Smooth muscle cell (in vitro differentiated cells): ENCODE measurements at regions not wholly inside any gene's neighbourhood (a gene's known extent, or its start where the extent isn't known, plus 50 kb on each side); places are given as distances from the start of the nearest gene placed in this dataset.

Source experiments
- DNase-seq: peaks from one replicate; lab custom pipeline; 2025; ENCODE audit not compliant: unreplicated experiment; lab: John Stamatoyannopoulos, UW
- H2AFZ ChIP-seq: fragments of 200-600 bp; sonication (generic); 2 replicates; pipeline ENCODE4 v1.6.0; 2016; ENCODE audit warnings: antibody characterized with exemption, low read depth, mild to moderate bottlenecking
- H3F3A ChIP-seq: fragments of 200-600 bp; sonication (generic); 2 replicates; pipeline ENCODE4 v1.6.0; 2017; ENCODE audit warnings: antibody characterized with exemption, low read depth
- H3K27ac ChIP-seq: fragments of 200-600 bp; sonication (generic); 2 replicates; pipeline ENCODE4 v1.5.1; 2016; ENCODE audit warnings: low read depth, mild to moderate bottlenecking
- H3K27me3 ChIP-seq: fragments of 200-600 bp; sonication (generic); 2 replicates; pipeline ENCODE4 v1.6.1; 2016; ENCODE audit warnings: low read depth, mild to moderate bottlenecking
- H3K36me3 ChIP-seq: fragments of 200-600 bp; sonication (generic); 2 replicates; pipeline ENCODE4 v1.5.1; 2016; ENCODE audit warnings: low read depth
- H3K4me1 ChIP-seq: fragments of 200-600 bp; sonication (generic); 2 replicates; pipeline ENCODE4 v1.5.1; 2016; ENCODE audit warnings: low read depth
- H3K4me2 ChIP-seq: fragments of 200-600 bp; sonication (generic); 2 replicates; pipeline ENCODE4 v1.6.0; 2016; ENCODE audit warnings: mild to moderate bottlenecking
- H3K4me3 ChIP-seq: fragments of 200-600 bp; sonication (generic); 2 replicates; pipeline ENCODE4 v1.5.1; 2016; ENCODE audit warnings: mild to moderate bottlenecking
- H3K79me2 ChIP-seq: fragments of 200-600 bp; sonication (generic); 2 replicates; pipeline ENCODE4 v1.6.0; 2016; ENCODE audit warnings: low read depth, mild to moderate bottlenecking
- H3K9ac ChIP-seq: fragments of 200-600 bp; sonication (generic); 2 replicates; pipeline ENCODE4 v1.6.0; 2016; ENCODE audit warnings: low read depth
- H3K9me3 ChIP-seq: fragments of 200-600 bp; sonication (generic); replicated peaks from 2 replicates; pipeline ENCODE4 v1.5.1; 2016; ENCODE audit warnings: low read depth
- H4K20me1 ChIP-seq: fragments of 200-600 bp; sonication (generic); 2 replicates; pipeline ENCODE4 v1.6.0; 2016; ENCODE audit warnings: low read depth
- WGBS: methylation state at CpG from one replicate; pipeline ENCODE4 v1.1.7; 2016; ENCODE audit warnings: low lambda C conversion rate; 5-methylcytosine and 5-hydroxymethylcytosine counted together
- TF ChIP-seq, protein P1 (sequence below): fragments of 200-600 bp; sonication (generic); IDR thresholded peaks from 2 replicates; pipeline ENCODE4 v1.5.1; 2017; ENCODE audit warnings: borderline replicate concordance, mild to moderate bottlenecking, antibody characterized with exemption; ENCODE audit not compliant: insufficient read depth, poor library complexity, severe bottlenecking

DNA sequence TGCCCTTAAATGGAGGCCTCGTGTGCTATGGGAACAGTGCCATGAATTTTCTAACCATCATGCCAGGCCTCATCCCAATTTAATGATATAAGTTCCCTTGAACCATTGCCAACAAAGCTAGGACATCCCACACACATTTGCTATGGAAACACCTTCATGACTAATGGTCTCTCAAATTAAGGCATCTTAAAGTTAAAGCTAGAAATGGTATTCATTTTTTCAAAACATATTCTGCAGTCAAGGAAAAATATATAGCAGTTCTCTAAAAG lies 117.3 kb downstream of the BTG1 start:
- no peak overlapping the region for H3K9ac ChIP-seq
- WGBS, result 52% methylated on average over 1 of the region's 1 CpG
- no peaks in the 10 kb centered on the region for H3K36me3 ChIP-seq
- H3K27ac ChIP-seq, result no peak overlapping the region
- H3F3A ChIP-seq, result no peaks in the 10 kb centered on the region
- H3K4me2 ChIP-seq, result no peak overlapping the region
- no peaks in the 10 kb centered on the region for H3K79me2 ChIP-seq
- no peaks in the 10 kb centered on the region for H3K9me3 ChIP-seq
- H4K20me1 ChIP-seq, result no peaks in the 10 kb centered on the region
- H3K4me1 ChIP-seq, result no peaks in the 10 kb centered on the region
- no peaks in the 10 kb centered on the region for H3K27me3 ChIP-seq
- no peak for DNase-seq
- TF ChIP-seq, protein P1, sequence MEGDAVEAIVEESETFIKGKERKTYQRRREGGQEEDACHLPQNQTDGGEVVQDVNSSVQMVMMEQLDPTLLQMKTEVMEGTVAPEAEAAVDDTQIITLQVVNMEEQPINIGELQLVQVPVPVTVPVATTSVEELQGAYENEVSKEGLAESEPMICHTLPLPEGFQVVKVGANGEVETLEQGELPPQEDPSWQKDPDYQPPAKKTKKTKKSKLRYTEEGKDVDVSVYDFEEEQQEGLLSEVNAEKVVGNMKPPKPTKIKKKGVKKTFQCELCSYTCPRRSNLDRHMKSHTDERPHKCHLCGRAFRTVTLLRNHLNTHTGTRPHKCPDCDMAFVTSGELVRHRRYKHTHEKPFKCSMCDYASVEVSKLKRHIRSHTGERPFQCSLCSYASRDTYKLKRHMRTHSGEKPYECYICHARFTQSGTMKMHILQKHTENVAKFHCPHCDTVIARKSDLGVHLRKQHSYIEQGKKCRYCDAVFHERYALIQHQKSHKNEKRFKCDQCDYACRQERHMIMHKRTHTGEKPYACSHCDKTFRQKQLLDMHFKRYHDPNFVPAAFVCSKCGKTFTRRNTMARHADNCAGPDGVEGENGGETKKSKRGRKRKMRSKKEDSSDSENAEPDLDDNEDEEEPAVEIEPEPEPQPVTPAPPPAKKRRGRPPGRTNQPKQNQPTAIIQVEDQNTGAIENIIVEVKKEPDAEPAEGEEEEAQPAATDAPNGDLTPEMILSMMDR, result no peak
- no peak overlapping the region for H2AFZ ChIP-seq
- H3K4me3 ChIP-seq, result no peak overlapping the region

DNA sequence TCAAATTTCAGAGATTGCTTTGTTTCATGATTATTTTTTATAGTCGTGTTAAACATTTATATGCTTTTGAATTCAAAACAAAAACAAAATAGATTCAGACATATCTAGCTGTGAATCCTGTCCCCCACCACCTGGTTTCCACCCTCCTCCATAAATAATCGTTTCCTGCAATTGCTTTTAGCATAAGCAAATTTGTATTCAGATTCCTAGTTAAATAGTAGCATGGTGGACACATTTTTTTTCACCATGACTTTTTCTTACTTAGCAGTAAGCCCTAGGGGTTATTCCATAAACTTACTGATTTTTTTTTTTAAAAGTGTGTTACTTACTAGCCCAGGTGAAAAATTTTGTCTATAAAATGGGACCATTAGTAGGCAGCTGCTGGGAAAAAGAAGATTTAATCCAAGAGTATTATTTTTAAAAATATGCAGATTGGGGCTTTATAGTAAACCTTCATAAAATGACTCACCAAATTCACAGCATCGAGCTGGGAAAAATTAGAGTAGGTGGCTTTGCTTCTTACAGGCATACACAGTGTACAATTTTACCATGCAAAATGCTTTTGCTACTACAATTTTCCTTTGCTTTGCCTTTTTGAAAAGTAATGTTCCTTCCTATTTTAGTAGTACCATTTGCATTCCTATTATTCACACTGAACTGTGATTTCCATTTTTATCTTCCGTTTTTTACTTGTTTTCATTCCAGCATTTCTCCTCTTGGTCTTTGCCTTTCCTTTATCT lies 117.8 kb downstream of the BTG1 start:
- TF ChIP-seq, protein P1, result no peak
- Histone ChIP-seq H2AFZ (no peak overlapping the region), H3K9me3 (no peaks in the 10 kb centered on the region), H3F3A (no peaks in the 10 kb centered on the region), H3K27ac (no peak overlapping the region), H3K4me2 (no peak overlapping the region), H3K4me3 (no peak overlapping the region), H3K27me3 (no peaks in the 10 kb centered on the region), H3K79me2 (no peaks in the 10 kb centered on the region), H3K36me3 (no peaks in the 10 kb centered on the region), H3K9ac (no peak overlapping the region), H4K20me1 (no peaks in the 10 kb centered on the region), H3K4me1 (no peaks in the 10 kb centered on the region)
- WGBS, result 81% methylated on average over 4 of the region's 4 CpGs
- no peak for DNase-seq

DNA sequence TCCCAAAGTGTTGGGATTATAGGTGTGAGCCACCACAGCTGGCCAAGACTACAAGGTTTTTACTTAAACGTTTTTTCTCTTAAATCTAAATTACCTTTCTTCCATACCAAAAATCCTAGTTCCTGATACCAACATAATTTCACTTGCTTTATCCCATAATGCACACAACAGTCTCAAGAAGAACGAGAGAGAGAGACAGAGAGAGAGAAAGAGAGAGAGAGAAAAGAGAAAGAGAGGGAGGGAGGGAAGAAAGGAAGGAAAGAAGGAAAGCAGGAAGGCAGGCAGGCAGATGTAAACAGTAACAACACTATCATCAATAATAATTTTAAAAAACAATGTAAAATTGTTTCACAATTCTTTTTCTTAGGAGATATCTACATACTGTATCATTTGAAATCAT lies 118.4 kb downstream of the BTG1 start:
- WGBS, result 83% methylated on average over 2 of the region's 2 CpGs

More for the DNA sequence above, 118.4 kb downstream of the BTG1 start:
- no peak overlapping the region for H3K4me3 ChIP-seq
- no peak overlapping the region for H3K9ac ChIP-seq
- no peaks in the 10 kb centered on the region for H3F3A ChIP-seq
- no peaks in the 10 kb centered on the region for H3K36me3 ChIP-seq
- DNase-seq, result no peak
- no peaks in the 10 kb centered on the region for H3K9me3 ChIP-seq
- H3K4me2 ChIP-seq, result no peak overlapping the region
- TF ChIP-seq, protein P1, result no peak
- H2AFZ ChIP-seq, result no peak overlapping the region
- H3K27me3 ChIP-seq, result no peaks in the 10 kb centered on the region
- H3K79me2 ChIP-seq, result no peaks in the 10 kb centered on the region
- H3K4me1 ChIP-seq, result no peaks in the 10 kb centered on the region
- H4K20me1 ChIP-seq, result no peaks in the 10 kb centered on the region
- H3K27ac ChIP-seq, result no peak overlapping the region
